Heart right ventricle (tissue), 16 donors: ENCODE measurements at regions not wholly inside any gene's neighbourhood (a gene's known extent, or its start where the extent isn't known, plus 50 kb on each side); places are given as distances from the start of the nearest gene placed in this dataset.

Source experiments
- ATAC-seq, 8 donors: fragments of 200-7000 bp; cut with Tn5 transposase; one replicate each; pipeline ENCODE4 v1.9.1; 2020; ENCODE audit warnings: mild to moderate bottlenecking in 8 of 8, moderate library complexity in 8 of 8, moderate number of reproducible peaks in 1 of 8
- DNase-seq, 2 donors: peaks; one replicate each; pipeline ENCODE4 v3.0.0-alpha.2; 2020
- H3K27ac ChIP-seq, 10 donors: fragments of 200-600 bp; sonication (generic) in 2 of 10; one replicate each; pipeline versions ENCODE4 v1.5.0 to v1.8.0; 2020 to 2022; ENCODE audit warnings: mild to moderate bottlenecking in 3 of 10
- H3K27me3 ChIP-seq, 7 donors: fragments of 200-600 bp; one replicate each; pipeline ENCODE4 v1.8.0; 2021 to 2022; ENCODE audit warnings: mild to moderate bottlenecking in 2 of 7
- H3K36me3 ChIP-seq, 9 donors: fragments of 200-600 bp; sonication (generic) in 1 of 9; one replicate each; pipeline versions ENCODE4 v1.5.0 to v1.8.0; 2020 to 2022; ENCODE audit warnings: mild to moderate bottlenecking in 2 of 9
- H3K4me1 ChIP-seq, 9 donors: fragments of 200-600 bp; sonication (generic) in 1 of 9; one replicate each; pipeline versions ENCODE4 v1.5.0 to v1.8.0; 2020 to 2022; ENCODE audit warnings: mild to moderate bottlenecking in 4 of 9
- H3K4me3 ChIP-seq, 10 donors: fragments of 200-600 bp; sonication (generic) in 2 of 10; one replicate each; pipeline versions ENCODE4 v1.5.0 to v1.8.0; 2020 to 2022; ENCODE audit warnings: mild to moderate bottlenecking in 7 of 10, moderate library complexity in 2 of 10
- H3K9me3 ChIP-seq, 11 donors: fragments of 200-600 bp in 10 of 11; sonication (generic) in 2 of 11; one replicate each; pipeline versions ENCODE4 v1.5.0 to v1.8.0; 2013 to 2022; ENCODE audit warnings: mild to moderate bottlenecking in 2 of 11, control low read depth in 1 of 11, moderate library complexity in 1 of 11
- WGBS, 2 donors: extraction: QIAGEN DNeasy Blood & Tissue Kit; methylation state at CpG; one replicate each; pipeline ENCODE4 v1.1.7; 2013; ENCODE audit warnings: inconsistent platforms in 1 of 2; 5-methylcytosine and 5-hydroxymethylcytosine counted together
- intact Hi-C, 10 donors: fragments of 100-400 bp; cut with DNase I; formaldehyde crosslinking; loops; one replicate each; pipeline versions ENCODE4 v1.11.1 to v1.14.2; 2022
- TF ChIP-seq, protein P1 (sequence below), 9 donors: fragments of 200-600 bp; sonication (generic) in 2 of 9; IDR thresholded peaks; one replicate each; pipeline versions ENCODE4 v1.5.0 to v1.8.0; 2021 to 2022; ENCODE audit warnings: antibody characterized with exemption in 9 of 9, mild to moderate bottlenecking in 5 of 9, moderate library complexity in 1 of 9
- donor health status: Arrhythmogenic right ventricular cardiomyopathy.
- donor health status: ischemic (EF 13 %, LVEDD 7.1; RV severe dilation, severe dysfunction).
- donor health status: healthy with polysubstance abuse.
- donor health status: DM: no; HTN: yes; CAD: no.
- donor health status: DM: no; HTN: no; CAD: no.
- donor health status: ischemic (EF 25% LVEDD 6.9; RV normal size, moderate dysfunction).
- donor health status: ischemic (EF 25% LVEDD 5.7; RV mildly dilated, moderate dysfunction).
- donor health status: healthy.
- donor health status: DM: yes; HTN: yes; CAD: no.
- donor health status: Ischemic cardiomyopathy.
- donor health status: ischemic (EF 35%, LVEDD 5.7; RV mildly dilated, moderate dysfunction).
- donor health status: nonischemic (EF 11% LVEDD 7.7; RV severe dilation, severe dysfunction).
- donor health status: DM: yes; HTN: yes; CAD: no.
- donor health status: PGD.
- donor health status: ischemic (EF 29% LVEDD 5.4; RV normal size, mild dysfunction).
- donor health status: nonischemic (EF 23%, LVEDD 6.1; RV moderate dilation, normal function).

DNA sequence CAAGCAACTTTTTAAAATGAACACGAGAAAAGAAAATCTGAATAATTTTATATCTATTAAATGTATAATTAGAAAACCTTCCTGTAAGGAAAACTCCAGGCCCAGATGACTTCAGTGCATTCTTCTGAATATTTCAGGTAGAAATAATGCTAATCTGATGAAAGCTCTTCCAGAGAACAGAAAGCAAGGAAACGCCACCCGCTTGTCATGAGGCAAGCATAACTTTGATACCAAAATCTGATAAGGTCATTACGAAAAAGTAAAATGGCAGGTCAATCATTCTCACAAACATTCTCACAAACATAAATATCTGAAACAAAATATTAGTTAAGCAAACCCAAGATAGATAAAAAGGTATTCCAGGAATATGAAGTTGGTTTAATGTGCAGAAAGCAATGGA lies 60.6 kb upstream of the PCSK6 start:
- H3K4me3 ChIP-seq, result no peak overlapping the region
- WGBS, 2 donors, result 78% methylated on average over 4 of the region's 4 CpGs
- intact Hi-C loops, result no loop called here
- H3K27me3 ChIP-seq, result peaks cover 0 to 10% (median 0%) of the 10 kb centered on the region in 7 donors
- TF ChIP-seq, protein P1, sequence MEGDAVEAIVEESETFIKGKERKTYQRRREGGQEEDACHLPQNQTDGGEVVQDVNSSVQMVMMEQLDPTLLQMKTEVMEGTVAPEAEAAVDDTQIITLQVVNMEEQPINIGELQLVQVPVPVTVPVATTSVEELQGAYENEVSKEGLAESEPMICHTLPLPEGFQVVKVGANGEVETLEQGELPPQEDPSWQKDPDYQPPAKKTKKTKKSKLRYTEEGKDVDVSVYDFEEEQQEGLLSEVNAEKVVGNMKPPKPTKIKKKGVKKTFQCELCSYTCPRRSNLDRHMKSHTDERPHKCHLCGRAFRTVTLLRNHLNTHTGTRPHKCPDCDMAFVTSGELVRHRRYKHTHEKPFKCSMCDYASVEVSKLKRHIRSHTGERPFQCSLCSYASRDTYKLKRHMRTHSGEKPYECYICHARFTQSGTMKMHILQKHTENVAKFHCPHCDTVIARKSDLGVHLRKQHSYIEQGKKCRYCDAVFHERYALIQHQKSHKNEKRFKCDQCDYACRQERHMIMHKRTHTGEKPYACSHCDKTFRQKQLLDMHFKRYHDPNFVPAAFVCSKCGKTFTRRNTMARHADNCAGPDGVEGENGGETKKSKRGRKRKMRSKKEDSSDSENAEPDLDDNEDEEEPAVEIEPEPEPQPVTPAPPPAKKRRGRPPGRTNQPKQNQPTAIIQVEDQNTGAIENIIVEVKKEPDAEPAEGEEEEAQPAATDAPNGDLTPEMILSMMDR (IDR thresholded peaks at IDR 0.05), result no peak
- no peak overlapping the region for H3K27ac ChIP-seq
- no peaks in the 10 kb centered on the region for H3K4me1 ChIP-seq
- H3K36me3 ChIP-seq, result no peaks in the 10 kb centered on the region
- H3K9me3 ChIP-seq, result peaks cover 0 to 12% (median 0%) of the 10 kb centered on the region in 11 donors
- DNase-seq (no peak), ATAC-seq (no peak)

DNA sequence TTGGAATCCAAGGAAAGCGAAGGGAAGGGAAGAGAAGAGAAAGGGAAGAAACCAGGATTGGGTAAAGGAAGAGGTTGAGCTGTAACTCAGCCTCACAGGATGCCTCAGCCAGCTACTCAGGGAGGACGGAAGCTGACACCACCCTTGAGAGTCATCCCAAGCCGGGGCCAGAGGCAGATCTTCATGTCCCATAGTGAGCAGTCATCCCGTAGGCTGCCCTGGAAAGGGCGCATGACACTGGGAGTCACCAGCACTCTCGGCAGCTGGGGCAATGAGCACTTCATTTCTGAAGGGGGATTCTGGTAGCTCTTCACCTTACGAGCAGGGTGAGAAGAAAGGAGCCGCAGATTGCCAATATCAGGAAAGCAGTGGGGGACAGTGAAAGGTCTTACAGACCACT lies 60.1 kb upstream of the PCSK6 start:
- ATAC-seq, result no peak

DNA sequence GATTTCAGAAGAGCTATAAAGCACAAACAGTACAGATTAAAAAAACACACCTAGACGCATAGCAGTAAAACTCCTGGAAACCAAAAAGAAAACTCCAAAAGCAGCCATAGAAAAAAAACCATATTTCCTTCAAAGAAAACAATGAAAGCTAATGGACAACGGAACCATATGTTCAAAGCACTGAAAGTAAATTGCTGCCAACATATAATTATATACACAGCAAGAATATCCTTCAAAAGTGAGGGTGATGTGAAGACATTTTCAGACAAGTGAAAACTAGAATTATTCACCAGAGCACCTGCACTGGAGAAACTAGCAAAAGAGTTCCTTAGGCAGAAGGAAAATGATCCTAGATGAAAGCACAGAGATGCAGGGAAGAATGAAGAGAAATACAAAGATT lies 58.2 kb upstream of the PCSK6 start:
- H3K36me3 ChIP-seq, result no peaks in the 10 kb centered on the region
- intact Hi-C loops, result loop anchor here in 1 of 10 donors (10.0 kb wide), 1 partner anchor 97 kb away; no protein-coding TSS in a partner anchor
- H3K27ac ChIP-seq, result no peak overlapping the region
- H3K4me3 ChIP-seq, result no peak overlapping the region
- 79 to 89% methylated on average over 2 of the region's 2 CpGs for WGBS, 2 donors
- no peak for DNase-seq
- H3K4me1 ChIP-seq, result no peaks in the 10 kb centered on the region
- peaks cover 0 to 18% (median 0%) of the 10 kb centered on the region in 7 donors for H3K27me3 ChIP-seq
- H3K9me3 ChIP-seq, result peaks cover 0 to 12% (median 0%) of the 10 kb centered on the region in 11 donors
- TF ChIP-seq, protein P1 (IDR thresholded peaks at IDR 0.05), result no peak
- ATAC-seq, result no peak

More for the DNA sequence above, 60.1 kb upstream of the PCSK6 start:
- Histone ChIP-seq H3K9me3 (peaks cover 0 to 12% (median 0%) of the 10 kb centered on the region in 11 donors), H3K27me3 (peaks cover 0 to 15% (median 0%) of the 10 kb centered on the region in 7 donors), H3K4me1 (no peaks in the 10 kb centered on the region), H3K4me3 (no peak overlapping the region), H3K36me3 (no peaks in the 10 kb centered on the region), H3K27ac (no peak overlapping the region)
- intact Hi-C loops, result loop anchor here in 1 of 10 donors (10.0 kb wide), 1 partner anchor 95 kb away; no protein-coding TSS in a partner anchor
- no peak for DNase-seq
- TF ChIP-seq, protein P1 (IDR thresholded peaks at IDR 0.05), result no peak
- WGBS, 2 donors, result 58 to 66% methylated on average over 8 of the region's 8 CpGs

DNA sequence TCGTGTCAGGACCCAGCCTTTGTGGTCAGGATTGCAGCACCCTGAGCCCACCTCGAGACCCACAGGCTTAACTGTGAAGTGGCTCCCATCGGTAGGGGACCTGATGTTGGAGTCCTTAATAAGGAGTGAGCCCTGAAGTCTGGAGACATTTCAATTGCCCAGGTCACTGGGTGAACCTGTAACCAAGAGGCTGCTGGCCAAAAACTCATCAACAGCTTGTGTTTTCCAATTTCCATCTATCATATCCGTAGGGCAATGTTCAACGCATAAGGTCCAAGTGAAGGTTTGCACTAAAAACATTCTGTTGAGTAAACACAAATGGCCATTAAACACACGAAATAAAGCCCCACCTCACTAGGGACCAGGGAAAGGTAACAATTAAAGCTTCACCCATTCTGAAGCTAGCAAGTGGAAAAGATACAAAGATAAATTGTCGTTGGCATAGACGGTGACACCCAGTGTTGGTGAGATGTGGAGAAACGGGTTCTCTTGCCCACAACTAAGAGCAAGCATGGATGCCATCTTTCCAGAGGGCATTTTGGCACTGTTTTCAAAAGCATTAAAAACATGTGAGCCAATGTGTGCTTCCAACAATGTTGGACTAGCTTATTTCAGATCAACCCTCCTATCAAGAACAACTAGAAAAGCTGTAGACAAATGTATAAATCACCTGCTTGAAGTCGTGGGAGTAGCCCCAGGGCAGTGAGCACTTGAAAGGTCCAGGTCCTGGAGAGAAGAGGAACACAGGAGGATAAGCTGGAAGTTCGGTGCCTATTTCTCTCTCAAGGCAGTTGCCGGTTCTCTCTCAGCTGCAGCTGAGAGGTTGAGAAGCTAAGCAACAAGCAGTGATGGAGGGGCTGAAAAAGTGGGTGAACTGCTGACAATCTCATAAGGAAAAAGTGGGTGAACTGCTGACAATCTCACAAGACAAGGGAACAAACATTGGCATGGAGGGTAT lies 56.3 kb upstream of the PCSK6 start:
- TF ChIP-seq, protein P1 (IDR thresholded peaks at IDR 0.05), result no peak
- Histone ChIP-seq H3K4me1 (no peaks in the 10 kb centered on the region), H3K27me3 (peaks cover 0 to 18% (median 0%) of the 10 kb centered on the region in 7 donors), H3K4me3 (no peak overlapping the region), H3K27ac (no peak overlapping the region), H3K9me3 (peaks cover 0 to 12% (median 0%) of the 10 kb centered on the region in 11 donors), H3K36me3 (no peaks in the 10 kb centered on the region)
- intact Hi-C loops, result loop anchor here in 1 of 10 donors (10.0 kb wide), 1 partner anchor 99 kb away; no protein-coding TSS in a partner anchor
- ATAC-seq (no peak), DNase-seq (no peak)
- WGBS, 2 donors, result 77 to 81% methylated on average over 12 of the region's 12 CpGs
